ENCODE measurements at regions not wholly inside any gene's neighbourhood (a gene's known extent, or its start where the extent isn't known, plus 50 kb on each side); places are given as distances from the start of the nearest gene placed in this dataset.

DNA sequence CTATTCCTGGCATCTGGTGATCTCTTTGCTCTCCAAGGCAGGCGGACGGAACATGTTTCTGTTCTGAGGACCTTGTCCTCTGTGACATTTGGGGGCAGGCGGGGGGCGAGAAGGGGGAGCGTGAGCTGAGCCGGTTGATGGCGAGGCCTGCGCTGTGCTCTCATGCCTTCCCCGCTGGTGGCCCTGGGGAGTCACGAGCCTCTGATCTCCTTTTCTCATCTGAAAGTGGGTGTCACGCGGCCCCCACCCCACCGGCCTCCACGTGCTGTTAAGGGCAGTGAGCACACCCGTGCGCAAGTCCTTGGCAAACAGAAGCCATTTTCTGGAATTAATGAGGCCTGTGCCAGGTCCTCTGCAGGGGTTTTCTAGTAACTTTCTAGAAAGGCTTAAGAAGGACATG lies 102.8 kb upstream of the ACTRT2 start:
- 88 to 93% methylated on average over 16 of the region's 16 CpGs for WGBS, 2 experiments (ENCODE audit: insufficient coverage in 2 of 2)
- Histone ChIP-seq H3K4me3 (ENCODE audit: extremely low read depth, insufficient read depth, low read length, poor library complexity, severe bottlenecking) (no peak overlapping the region), H3K4me1 (ENCODE audit: control insufficient read depth, insufficient read depth, low read length, poor library complexity, severe bottlenecking) (no peaks in the 10 kb centered on the region), H3K36me3 (ENCODE audit: control insufficient read depth, insufficient read depth, low read length) (no peaks in the 10 kb centered on the region), H3K27ac (ENCODE audit: low read depth, low read length, severe bottlenecking) (no peak overlapping the region), H3K9me3 (ENCODE audit: control insufficient read depth, low read length) (peaks cover 48% of the 10 kb centered on the region)

DNA sequence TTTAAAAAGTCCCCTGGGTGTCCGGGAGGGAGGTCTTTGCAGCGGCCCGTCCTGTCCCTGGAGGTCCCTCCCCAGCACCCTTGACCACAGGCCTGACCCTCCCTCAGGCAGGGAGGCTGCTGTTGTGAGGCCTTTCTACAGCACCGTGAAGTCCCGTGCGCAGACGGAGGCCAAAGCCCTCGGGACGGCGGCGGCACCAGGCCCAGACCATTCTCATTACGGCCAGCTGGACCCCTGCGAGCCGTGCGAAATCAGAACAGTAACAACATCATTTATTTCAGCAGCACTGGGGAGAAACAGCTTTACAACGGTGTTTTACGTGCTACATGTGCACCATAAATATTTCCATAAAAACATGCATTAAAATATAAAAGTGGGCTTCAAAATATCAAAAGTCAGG lies 101.4 kb upstream of the ACTRT2 start:
- H3K4me3 ChIP-seq (ENCODE audit: extremely low read depth, insufficient read depth, low read length, poor library complexity, severe bottlenecking): no peak overlapping the region
- no peaks in the 10 kb centered on the region for H3K4me1 ChIP-seq (ENCODE audit: control insufficient read depth, insufficient read depth, low read length, poor library complexity, severe bottlenecking)
- no peaks in the 10 kb centered on the region for H3K36me3 ChIP-seq (ENCODE audit: control insufficient read depth, insufficient read depth, low read length)
- H3K9me3 ChIP-seq (ENCODE audit: control insufficient read depth, low read length): peaks cover 49% of the 10 kb centered on the region
- H3K27ac ChIP-seq (ENCODE audit: low read depth, low read length, severe bottlenecking): no peak overlapping the region
- WGBS, 2 experiments (ENCODE audit: insufficient coverage in 2 of 2): 91 to 95% methylated on average over 8 to 15 of the region's 17 CpGs

- no peak overlapping the region for H3K27ac ChIP-seq (ENCODE audit: low read depth, low read length, severe bottlenecking)
- peaks cover 49% of the 10 kb centered on the region for H3K9me3 ChIP-seq (ENCODE audit: control insufficient read depth, low read length)
- H3K36me3 ChIP-seq (ENCODE audit: control insufficient read depth, insufficient read depth, low read length): no peaks in the 10 kb centered on the region
- H3K4me3 ChIP-seq (ENCODE audit: extremely low read depth, insufficient read depth, low read length, poor library complexity, severe bottlenecking): no peak overlapping the region
- no peaks in the 10 kb centered on the region for H3K4me1 ChIP-seq (ENCODE audit: control insufficient read depth, insufficient read depth, low read length, poor library complexity, severe bottlenecking)
- WGBS, 2 experiments (ENCODE audit: insufficient coverage in 2 of 2): 77 to 84% methylated on average over 11 to 12 of the region's 14 CpGs
These were observed 100.7 kb upstream of the ACTRT2 start for GRCh38 chr1:2920421-2921015.

DNA sequence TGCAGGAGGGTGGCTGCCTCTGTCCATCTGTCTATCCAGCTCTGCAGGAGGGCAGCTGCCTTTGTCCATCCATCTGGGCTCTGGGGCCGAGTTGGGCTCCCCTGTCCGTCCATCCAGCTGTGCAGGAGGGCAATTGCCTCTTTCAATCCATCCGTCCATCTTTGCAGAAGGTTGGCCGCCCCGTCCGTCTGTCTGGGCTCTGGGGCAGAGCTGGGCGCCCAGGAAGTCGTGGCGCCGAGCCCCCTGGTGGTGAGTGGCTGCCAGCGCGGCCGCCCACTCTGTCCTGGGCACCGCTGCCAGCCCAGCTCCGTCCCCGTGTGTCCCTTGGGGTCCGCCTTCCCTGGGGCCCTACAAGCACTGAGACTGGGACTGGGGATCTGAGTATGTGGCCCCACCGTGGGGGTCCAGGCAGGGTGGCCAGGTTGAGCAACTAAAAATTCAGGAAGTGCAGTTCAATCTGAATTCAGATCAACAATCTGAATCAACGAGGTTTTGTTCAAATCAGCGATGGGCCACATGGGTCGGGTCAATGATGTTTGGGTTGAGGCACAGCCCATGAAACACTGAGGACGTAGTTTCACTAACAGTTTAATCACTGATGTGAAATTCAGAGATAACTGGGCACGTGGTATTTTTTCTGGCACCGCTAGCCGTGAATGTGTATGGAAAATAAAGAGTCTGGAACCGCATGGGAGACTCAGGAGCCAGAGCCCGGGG lies 99.1 kb upstream of the ACTRT2 start:
- H3K4me3 ChIP-seq (ENCODE audit: extremely low read depth, insufficient read depth, low read length, poor library complexity, severe bottlenecking): no peak overlapping the region
- H3K4me1 ChIP-seq (ENCODE audit: control insufficient read depth, insufficient read depth, low read length, poor library complexity, severe bottlenecking): no peaks in the 10 kb centered on the region
- H3K9me3 ChIP-seq (ENCODE audit: control insufficient read depth, low read length): peaks cover 46% of the 10 kb centered on the region
- H3K27ac ChIP-seq (ENCODE audit: low read depth, low read length, severe bottlenecking): no peak overlapping the region
- WGBS, 2 experiments (ENCODE audit: insufficient coverage in 2 of 2): 77 to 80% methylated on average over 25 to 27 of the region's 27 CpGs
- H3K36me3 ChIP-seq (ENCODE audit: control insufficient read depth, insufficient read depth, low read length): no peaks in the 10 kb centered on the region

GRCh38 chr1:2923351-2923750 lies 97.9 kb upstream of the ACTRT2 start:
- Histone ChIP-seq H3K27ac (ENCODE audit: low read depth, low read length, severe bottlenecking) (no peak overlapping the region), H3K4me1 (ENCODE audit: control insufficient read depth, insufficient read depth, low read length, poor library complexity, severe bottlenecking) (no peaks in the 10 kb centered on the region), H3K4me3 (ENCODE audit: extremely low read depth, insufficient read depth, low read length, poor library complexity, severe bottlenecking) (no peak overlapping the region), H3K36me3 (ENCODE audit: control insufficient read depth, insufficient read depth, low read length) (no peaks in the 10 kb centered on the region), H3K9me3 (ENCODE audit: control insufficient read depth, low read length) (peaks cover 42% of the 10 kb centered on the region)
- WGBS, 2 experiments (ENCODE audit: insufficient coverage in 2 of 2): 83 to 88% methylated on average over 16 to 21 of the region's 21 CpGs

- 84 to 92% methylated on average over 8 to 10 of the region's 13 CpGs for WGBS, 2 experiments (ENCODE audit: insufficient coverage in 2 of 2)
- no peak overlapping the region for H3K27ac ChIP-seq (ENCODE audit: low read depth, low read length, severe bottlenecking)
- H3K9me3 ChIP-seq (ENCODE audit: control insufficient read depth, low read length): peaks cover 59% of the 10 kb centered on the region
- H3K4me3 ChIP-seq (ENCODE audit: extremely low read depth, insufficient read depth, low read length, poor library complexity, severe bottlenecking): no peak overlapping the region
- no peaks in the 10 kb centered on the region for H3K36me3 ChIP-seq (ENCODE audit: control insufficient read depth, insufficient read depth, low read length)
- no peaks in the 10 kb centered on the region for H3K4me1 ChIP-seq (ENCODE audit: control insufficient read depth, insufficient read depth, low read length, poor library complexity, severe bottlenecking)
These were observed 96.0 kb upstream of the ACTRT2 start for GRCh38 chr1:2925291-2925690.

DNA sequence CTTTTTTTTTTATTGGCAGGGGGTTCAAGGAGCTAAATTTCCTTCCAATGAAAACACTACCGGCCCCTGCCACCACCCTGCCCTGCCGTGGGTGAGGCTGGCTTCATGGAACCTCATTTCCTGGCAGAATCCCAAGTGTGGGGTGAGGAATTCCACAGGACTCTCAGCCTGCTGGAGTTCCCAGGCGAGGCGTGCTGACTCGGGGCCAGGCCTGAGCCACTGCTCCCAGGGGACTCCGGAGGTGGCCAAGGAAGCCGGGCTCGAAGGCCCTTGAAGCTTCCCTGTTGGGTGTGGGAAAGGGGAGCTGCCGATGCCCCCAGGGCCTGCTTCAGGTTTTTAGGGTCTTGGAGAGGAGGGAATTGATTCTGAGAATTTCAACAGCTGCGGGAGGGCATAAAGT lies 95.3 kb upstream of the ACTRT2 start:
- H3K27ac ChIP-seq (ENCODE audit: low read depth, low read length, severe bottlenecking): no peak overlapping the region
- peaks cover 62% of the 10 kb centered on the region for H3K9me3 ChIP-seq (ENCODE audit: control insufficient read depth, low read length)
- WGBS, 2 experiments (ENCODE audit: insufficient coverage in 2 of 2): 85 to 90% methylated on average over 2 to 8 of the region's 10 CpGs
- no peaks in the 10 kb centered on the region for H3K4me1 ChIP-seq (ENCODE audit: control insufficient read depth, insufficient read depth, low read length, poor library complexity, severe bottlenecking)
- no peaks in the 10 kb centered on the region for H3K36me3 ChIP-seq (ENCODE audit: control insufficient read depth, insufficient read depth, low read length)
- H3K4me3 ChIP-seq (ENCODE audit: extremely low read depth, insufficient read depth, low read length, poor library complexity, severe bottlenecking): no peak overlapping the region

DNA sequence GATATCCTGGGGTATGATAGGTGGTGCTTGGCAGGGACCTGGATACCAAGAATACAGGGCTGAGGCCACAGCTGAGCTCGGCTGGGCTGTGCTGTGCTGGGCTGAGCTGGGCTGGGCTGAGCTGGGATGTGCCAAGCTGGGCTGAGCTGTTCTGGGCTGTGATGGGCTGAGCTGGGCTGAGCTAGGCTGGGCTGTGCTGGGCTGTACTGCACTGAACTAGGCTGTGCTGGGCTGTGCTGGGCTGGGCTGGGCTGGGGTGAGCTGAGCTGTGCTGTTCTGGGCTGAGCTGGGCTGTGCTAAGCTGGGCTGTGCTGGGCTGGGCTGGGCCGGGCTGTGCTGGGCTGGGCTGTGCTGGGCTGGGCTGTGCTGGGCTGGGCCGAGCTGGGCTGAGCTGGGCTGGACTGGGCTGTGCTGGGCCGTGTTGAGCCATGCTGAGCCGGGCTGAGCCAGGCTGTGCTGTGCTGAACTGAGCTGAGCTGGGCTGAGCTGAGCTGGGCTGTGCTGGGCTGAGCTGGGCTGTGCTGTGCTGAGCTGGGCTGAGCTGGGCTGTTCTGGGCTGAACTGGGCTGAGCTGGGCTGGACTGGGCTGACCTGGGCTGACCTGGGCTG lies 94.7 kb upstream of the ACTRT2 start:
- Histone ChIP-seq H3K4me1 (ENCODE audit: control insufficient read depth, insufficient read depth, low read length, poor library complexity, severe bottlenecking) (no peaks in the 10 kb centered on the region), H3K27ac (ENCODE audit: low read depth, low read length, severe bottlenecking) (no peak overlapping the region), H3K4me3 (ENCODE audit: extremely low read depth, insufficient read depth, low read length, poor library complexity, severe bottlenecking) (no peak overlapping the region), H3K36me3 (ENCODE audit: control insufficient read depth, insufficient read depth, low read length) (no peaks in the 10 kb centered on the region), H3K9me3 (ENCODE audit: control insufficient read depth, low read length) (peaks cover 62% of the 10 kb centered on the region)
- WGBS, 2 experiments (ENCODE audit: insufficient coverage in 2 of 2): 69 to 80% methylated on average over 5 of the region's 5 CpGs

- Histone ChIP-seq H3K36me3 (ENCODE audit: control insufficient read depth, insufficient read depth, low read length) (no peaks in the 10 kb centered on the region), H3K27ac (ENCODE audit: low read depth, low read length, severe bottlenecking) (no peak overlapping the region), H3K4me1 (ENCODE audit: control insufficient read depth, insufficient read depth, low read length, poor library complexity, severe bottlenecking) (no peaks in the 10 kb centered on the region), H3K4me3 (ENCODE audit: extremely low read depth, insufficient read depth, low read length, poor library complexity, severe bottlenecking) (no peak overlapping the region), H3K9me3 (ENCODE audit: control insufficient read depth, low read length) (peaks cover 62% of the 10 kb centered on the region)
- WGBS, 2 experiments (ENCODE audit: insufficient coverage in 2 of 2): 81 to 87% methylated on average over 35 to 38 of the region's 40 CpGs
These were observed 93.6 kb upstream of the ACTRT2 start for GRCh38 chr1:2927393-2928360.
